T follicular helper cell (primary cell): ENCODE measurements at regions not wholly inside any gene's neighbourhood (a gene's known extent, or its start where the extent isn't known, plus 50 kb on each side); places are given as distances from the start of the nearest gene placed in this dataset.
"Not testable (repeated sequence)": the region's sequence is repeated elsewhere in the genome, so short reads cannot be mapped to it uniquely, and the experiment has no call there.

Experiments used
- DNase-seq: peaks from one replicate; pipeline ENCODE4 v3.0.0-alpha.2; 2020; ENCODE audit warnings: low read depth

DNA sequence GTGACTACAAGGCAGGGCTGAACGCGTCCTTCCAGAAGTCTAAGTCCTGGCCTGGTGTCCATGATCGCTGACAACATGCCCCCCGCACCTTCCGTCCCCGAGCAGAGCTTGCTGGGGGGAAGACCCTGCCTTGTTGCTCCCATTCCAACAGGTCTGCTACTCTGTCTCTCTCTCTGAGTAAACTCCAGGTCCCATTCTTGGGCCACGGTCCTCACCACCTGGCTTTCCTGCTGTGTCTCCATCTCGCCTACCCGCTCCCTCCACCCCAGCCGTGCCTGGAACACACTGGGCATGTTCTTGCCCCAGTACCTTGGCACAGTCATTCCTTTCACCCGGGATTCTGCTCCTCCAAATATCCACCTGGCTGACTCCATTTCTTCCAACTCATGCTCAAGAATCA, 162.3 kb downstream of the BMP7 start:
- no peak for DNase-seq

DNA sequence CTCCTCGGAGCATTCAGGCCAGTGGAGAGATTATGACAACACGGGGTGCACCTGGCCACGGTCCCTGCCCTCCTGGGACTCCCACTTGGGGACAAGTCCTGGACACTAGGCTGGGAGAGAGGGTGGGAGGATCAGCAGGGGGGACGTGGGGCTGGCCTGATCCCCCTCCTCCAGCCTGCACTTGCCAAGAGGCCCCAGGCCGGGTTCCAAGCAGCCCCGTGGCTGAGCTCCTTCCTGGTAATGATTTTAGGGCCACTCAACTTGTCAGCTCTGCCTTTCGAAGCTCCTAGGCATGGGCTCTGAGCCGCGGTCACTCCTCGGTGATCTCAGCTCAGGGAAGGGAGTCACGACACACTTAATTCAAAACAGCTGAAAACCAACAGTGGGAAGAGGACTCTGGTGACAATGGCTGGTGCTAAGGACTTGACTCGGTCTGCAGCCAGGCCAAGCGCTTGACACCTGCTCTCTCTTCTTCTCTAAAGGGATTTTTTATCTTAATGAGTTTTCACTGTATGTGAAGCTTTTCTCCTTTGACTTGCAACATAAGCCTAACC, 161.7 kb downstream of the BMP7 start:
- DNase-seq = no peak

DNA sequence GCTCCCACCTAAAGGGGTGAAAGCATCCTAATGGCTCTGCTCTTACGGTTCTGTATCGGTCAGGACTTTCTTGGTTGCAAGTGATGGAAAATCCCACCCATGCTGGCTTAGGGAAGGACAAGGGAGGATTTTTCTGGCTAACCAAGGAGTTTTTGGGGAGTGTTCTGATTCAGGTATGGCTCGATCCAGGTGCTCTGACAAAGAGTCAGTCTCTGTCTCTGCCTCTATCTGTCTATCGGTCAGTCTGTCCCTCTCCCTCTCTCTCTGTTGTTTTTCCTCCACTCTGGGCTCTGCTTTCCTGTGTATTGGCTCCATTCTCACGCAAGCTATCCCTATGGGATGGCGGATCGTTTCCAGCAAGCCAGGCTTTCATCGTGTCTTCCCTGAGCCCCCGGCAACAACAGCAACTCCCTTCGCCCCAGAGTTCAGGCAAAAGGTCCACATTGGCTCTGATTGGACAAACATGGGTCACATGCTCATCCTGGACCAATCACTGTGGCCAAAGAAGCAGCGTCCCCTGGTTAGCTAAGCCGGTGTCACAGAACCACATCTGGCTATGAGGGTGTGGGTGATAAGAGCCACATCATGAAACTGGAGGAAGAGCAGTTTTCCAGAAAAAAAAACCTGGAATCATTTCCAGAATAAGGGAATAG, 160.3 kb downstream of the BMP7 start:
- no peak for DNase-seq

DNA sequence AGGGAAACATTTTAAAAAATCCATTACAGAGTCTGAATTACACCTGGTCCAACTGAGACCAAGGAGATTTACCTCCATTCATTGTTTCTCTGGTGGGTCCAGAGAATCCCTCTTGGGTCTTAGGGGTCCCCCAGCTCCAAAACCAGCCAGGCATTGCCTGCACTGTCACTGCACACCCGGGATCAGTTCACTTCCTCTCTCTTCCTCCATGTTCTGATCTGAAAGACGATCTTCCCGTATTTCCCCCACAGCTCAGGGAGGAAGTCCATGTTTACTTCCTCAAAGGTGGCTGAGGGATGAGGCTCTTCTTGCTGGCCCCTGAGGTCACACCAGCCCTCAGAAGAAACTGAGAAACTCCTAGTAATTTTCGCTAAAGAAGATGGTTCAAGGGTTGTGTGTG, 159.7 kb downstream of the BMP7 start:
- no peak for DNase-seq

DNA sequence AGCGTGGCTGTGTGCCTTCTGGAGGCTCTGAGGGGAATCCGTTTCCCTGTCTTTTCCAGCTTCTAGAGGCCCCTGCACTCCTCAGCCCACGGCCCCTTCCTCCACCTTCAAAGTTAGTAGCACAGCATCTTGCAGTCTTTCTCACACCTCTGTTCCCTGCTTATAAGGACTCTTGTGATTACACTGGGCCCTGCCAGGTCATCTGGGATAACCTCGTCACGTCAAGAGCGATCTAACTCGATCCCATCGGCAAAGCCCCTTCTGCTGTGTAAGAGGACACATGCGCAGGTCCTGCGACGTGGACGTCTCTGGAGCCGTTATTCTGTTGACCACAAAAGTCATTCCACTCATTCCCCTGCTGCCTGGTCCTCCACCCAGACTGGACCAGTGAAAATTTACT, 159.2 kb downstream of the BMP7 start:
- no peak for DNase-seq

DNA sequence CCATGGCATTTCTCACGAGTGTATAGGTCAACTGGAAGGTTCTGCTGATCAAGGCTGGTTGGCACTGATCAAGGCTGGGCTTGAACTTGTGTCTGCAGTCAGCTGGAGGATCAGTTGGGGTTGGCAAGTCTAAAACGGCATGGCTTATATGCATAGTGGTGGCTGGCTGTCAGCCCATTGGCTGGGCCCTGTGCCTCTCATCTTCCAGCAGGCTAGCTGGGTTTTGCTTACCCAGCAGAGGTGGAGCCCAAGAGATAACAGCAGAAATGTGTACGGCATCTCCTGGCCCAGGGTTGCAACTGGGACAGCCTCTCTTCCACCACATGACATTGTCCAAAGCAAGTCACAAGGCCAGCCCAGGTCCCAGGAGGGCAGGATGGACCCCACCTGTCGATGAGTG, 158.2 kb downstream of the BMP7 start:
- DNase-seq = no peak

DNA sequence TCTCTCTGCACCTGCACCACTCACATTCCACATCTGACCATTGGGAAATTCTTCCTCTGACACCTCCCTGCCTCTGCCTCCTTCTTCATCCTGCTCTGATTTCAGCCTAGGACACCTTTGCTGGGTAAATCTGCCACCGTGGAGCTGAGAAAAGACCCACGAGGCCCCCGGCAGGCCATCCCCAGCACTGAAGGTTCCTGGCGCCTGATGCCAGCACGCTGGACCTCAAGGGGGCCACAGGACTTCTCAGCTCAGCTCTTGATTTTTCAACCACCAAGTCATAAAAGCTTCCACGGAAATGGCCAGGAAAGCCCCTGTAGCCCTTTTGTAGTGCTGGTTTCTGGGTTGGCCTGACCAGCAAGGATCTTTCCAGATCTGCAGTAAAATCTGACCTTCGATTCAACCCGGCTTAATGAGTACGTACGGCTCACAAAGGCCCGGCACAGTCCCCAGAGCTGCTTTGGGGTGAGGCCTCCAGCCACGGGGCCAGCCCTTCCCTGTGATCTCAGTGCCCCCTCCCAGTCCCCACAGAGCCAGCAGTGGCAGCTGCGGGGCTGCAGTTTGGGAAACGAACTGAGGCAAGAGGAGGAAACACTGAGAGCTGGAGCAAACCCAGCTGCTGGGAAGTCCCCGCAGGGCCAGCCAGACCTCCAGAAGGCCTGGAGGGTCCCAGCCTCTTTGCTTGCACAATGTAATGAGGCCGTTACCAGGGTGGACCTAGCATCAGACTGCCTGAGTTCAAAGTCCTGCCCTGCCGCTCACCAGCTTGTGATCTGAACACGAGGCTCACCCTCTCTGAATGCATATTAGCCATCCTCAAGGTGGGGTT, 157.5 kb downstream of the BMP7 start:
- DNase-seq = no peak

DNA sequence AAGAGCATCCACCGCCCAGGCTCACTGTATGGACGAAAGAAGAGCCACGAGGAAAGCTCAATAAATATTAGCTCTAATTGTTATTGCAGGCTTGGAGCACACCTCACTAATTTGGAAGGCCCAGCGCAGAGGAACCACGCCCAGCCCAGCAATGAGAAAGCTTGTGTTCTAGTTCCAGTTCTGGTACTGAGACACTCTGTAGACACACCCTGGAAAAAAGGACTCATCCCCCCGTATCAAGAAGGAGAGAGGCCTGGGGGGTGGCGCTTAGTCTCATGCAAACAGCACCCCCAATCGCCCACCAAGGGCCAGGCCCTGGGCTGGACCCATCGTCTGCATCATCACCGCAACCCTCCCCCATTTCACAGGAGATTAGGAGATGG, 156.9 kb downstream of the BMP7 start:
- DNase-seq = no peak

DNA sequence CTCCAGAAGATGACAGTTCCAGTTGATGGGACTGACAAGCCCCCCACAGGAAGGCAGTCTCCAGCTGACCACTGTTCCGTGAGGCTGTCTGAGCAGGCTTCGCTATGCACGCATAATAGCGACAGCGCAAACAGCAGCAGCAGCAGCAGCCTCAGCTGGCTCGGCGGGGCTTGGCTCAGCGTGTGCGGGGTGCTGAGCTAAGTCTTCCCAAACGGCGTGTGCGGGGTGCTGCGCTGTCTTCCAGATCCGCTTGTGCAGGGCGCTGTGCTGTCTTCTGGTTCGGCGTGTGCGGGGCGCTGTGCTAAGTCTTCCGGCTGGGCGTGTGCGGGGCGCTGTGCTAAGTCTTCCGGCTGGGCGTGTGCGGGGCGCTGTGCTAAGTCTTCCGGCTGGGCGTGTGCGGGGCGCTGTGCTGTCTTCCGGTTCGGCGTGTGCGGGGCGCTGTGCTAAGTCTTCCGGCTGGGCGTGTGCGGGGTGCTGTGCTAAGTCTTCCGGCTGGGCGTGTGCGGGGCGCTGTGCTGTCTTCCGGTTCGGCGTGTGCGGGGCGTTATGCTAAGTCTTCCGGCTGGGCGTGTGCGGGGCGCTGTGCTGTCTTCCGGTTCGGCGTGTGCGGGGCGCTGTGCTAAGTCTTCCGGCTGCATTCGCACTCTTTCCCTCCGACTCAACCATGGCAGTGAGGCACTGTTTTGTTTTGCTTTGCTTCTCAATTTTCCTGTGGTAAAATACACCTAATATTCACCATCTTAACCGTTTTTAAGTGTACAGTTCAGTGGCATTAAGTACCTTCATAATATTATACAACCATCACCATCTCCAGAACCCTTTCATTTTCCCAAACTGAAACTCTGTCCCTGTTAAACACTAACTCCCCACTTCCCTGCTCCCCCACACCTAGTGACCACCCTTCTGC, 156.1 kb downstream of the BMP7 start:
- DNase-seq = not testable (repeated sequence)

DNA sequence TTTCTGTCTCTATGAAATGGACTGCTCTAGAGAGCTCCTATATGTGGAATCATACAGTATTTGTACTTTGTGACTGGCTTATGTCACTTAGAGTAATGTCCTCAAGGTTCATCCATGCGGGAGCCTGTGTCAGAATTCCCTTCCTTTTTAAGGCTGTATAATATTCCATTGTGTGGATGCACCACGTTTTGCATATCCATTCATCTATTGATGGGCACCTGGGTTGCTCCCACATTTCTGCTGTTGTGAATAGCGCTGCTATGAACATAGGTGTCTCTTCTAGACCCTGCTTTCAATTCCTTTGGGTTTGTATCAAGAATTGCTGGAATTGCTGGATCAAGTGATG, 155.4 kb downstream of the BMP7 start:
- DNase-seq = no peak

DNA sequence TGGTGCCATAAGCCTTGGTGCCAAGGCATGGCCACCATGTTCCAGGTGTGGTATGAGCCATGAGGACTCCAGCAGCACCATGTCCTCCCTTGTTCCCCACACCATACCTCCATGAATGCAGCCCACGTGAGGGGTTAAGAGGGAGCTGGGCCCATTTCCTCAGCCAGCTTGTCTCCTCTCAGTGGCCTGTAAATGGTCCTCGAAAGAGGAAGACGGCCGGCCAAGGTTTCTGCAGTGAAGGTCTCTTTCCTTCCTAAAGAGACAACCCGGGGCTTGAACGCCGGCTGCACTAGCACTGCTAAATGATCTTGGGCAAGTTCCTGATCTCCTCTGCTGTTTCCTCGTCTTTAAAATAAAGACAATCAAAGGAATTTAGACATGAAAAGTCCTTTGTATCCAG, 154.0 kb downstream of the BMP7 start:
- no peak for DNase-seq

DNA sequence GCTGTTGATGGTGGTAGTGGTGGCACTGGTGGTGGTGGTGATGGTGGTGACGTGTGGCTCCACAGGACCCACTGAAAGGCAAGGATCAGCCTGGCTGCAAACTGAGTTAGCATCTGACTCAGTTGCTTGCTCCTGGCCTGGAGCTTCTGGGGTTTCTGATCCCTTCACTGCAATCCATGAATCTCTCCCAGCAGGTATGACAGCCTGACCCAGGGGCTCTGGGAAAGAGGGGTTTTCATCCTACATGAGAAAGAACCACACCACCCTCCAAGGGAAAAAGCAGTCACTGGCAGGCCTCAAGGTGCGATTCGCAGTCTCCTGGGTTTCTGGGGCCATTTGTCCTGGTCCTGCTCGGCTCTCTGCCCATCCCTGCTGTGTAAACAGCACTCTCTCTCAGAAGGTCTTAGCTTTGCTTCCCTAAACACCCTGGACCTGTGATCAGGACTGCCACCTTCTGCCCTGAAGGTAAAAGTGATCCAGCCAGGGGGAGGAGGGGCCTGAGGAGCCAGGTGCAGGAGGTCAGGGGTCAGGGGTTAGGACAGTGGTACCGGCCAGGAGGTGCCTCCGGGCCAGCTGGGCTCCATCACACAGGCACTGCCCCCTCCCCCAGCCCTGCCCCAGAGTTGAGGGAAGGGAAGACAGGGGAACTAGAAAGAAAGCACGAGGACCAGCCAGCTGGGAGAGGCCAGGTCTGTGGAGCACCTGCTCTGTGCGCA, 152.0 kb downstream of the BMP7 start:
- no peak for DNase-seq

DNA sequence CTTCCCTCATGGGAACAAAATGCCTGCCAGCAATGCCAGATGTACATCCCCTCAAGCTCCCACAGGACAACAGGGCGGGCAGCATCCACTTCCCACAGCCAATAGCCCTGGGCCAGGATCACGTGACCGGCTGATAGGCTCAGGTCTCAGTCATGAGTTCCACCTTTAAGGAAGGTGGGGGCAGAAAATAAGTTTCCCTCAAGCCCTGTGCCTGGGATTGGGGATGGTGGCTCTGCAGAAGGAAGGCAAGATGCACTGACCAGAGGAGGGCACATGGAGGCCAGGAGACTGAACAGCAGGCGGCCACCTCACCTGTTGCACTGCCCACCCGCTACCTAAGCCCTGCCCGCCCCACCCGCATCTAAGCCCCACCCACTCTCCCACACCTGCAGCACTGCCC, 149.1 kb downstream of the BMP7 start:
- no peak for DNase-seq

DNA sequence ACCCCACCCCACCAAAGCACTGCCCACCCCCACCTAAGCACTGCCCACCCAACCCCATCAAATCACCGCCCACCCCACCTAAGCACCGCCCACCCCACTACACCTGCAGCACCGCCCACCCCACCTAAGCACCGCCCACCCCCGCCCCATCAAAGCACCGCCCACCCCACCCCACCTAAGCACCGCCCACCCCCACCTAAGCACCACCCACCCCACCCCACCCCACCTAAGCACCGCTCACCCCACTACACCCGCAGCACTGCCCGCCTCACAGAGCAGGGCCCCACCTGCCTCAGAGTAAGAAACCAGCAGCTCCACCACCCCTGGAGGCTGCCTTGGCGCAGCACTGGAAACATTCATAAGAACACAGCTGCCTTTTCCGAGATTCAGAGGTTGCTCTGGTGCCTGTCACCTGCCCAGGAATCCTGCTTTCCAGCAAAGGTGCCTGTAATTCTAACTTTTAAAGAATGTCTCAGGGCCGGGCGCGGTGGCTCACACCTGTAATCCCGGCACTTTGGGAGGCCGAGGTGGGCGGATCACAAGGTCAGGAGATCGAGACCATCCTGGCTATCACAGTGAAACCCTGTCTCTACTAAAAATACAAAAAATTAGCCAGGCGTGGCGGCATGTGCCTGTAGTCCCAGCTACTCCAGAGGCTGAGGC, 148.2 kb downstream of the BMP7 start:
- DNase-seq = no peak
